Heart left ventricle (tissue), 16 donors: ENCODE measurements at regions not wholly inside any gene's neighbourhood (a gene's known extent, or its start where the extent isn't known, plus 50 kb on each side); places are given as distances from the start of the nearest gene placed in this dataset.

ENCODE experiments used
- ATAC-seq, 4 donors: fragments of 200-7000 bp; cut with Tn5 transposase; one replicate each; pipeline ENCODE4 v1.9.1; 2020 to 2022; ENCODE audit warnings: moderate library complexity in 4 of 4, mild to moderate bottlenecking in 3 of 4, moderate number of reproducible peaks in 1 of 4
- DNase-seq, 5 donors: peaks; one replicate each; pipeline ENCODE4 v3.0.0-alpha.2; 2020
- H3K27ac ChIP-seq, 12 donors: fragments of 200-600 bp; sonication (generic) in 4 of 12; one replicate each; pipeline versions ENCODE4 v1.5.0 to v1.8.0; 2016 to 2022; ENCODE audit warnings: mild to moderate bottlenecking in 2 of 12
- H3K27me3 ChIP-seq, 9 donors: fragments of 200-600 bp; sonication (generic) in 2 of 9; one replicate each; pipeline versions ENCODE4 v1.5.1 to v1.8.0; 2016 to 2022; ENCODE audit warnings: mild to moderate bottlenecking in 3 of 9
- H3K36me3 ChIP-seq, 9 donors: fragments of 200-600 bp; sonication (generic) in 2 of 9; one replicate each; pipeline versions ENCODE4 v1.5.0 to v1.8.0; 2018 to 2022; ENCODE audit warnings: mild to moderate bottlenecking in 2 of 9
- H3K4me1 ChIP-seq, 12 donors: fragments of 200-600 bp; sonication (generic) in 4 of 12; one replicate each; pipeline versions ENCODE4 v1.5.0 to v1.8.0; 2016 to 2022; ENCODE audit warnings: mild to moderate bottlenecking in 3 of 12
- H3K4me3 ChIP-seq, 12 donors: fragments of 200-600 bp; sonication (generic) in 4 of 12; one replicate each; pipeline versions ENCODE4 v1.5.0 to v1.8.0; 2017 to 2022; ENCODE audit warnings: mild to moderate bottlenecking in 9 of 12, moderate library complexity in 4 of 12
- H3K9me3 ChIP-seq, 12 donors: fragments of 200-600 bp; sonication (generic) in 4 of 12; one replicate each; pipeline versions ENCODE4 v1.5.0 to v1.8.0; 2016 to 2022; ENCODE audit warnings: mild to moderate bottlenecking in 1 of 12
- POLR2A ChIP-seq, 2 donors: fragments of 450-650 bp; IDR thresholded peaks; one replicate each; pipeline ENCODE4 v1.6.1; 2017; ENCODE audit warnings: antibody characterized with exemption in 2 of 2, mild to moderate bottlenecking in 2 of 2, moderate library complexity in 2 of 2
- WGBS, 4 donors: extraction: QIAGEN DNeasy Blood & Tissue Kit in 2 of 4; methylation state at CpG; one replicate each; pipeline versions ENCODE4 v1.1.5 to v1.1.7; 2013 to 2018; 5-methylcytosine and 5-hydroxymethylcytosine counted together
- intact Hi-C, 10 donors: fragments of 100-400 bp; cut with DNase I; formaldehyde crosslinking; loops; one replicate each; pipeline versions ENCODE4 v1.11.1 to v1.14.2; 2022
- TF ChIP-seq, protein P1 (sequence below), 12 donors: fragments of 200-600 bp; sonication (generic) in 4 of 12; IDR thresholded peaks; one replicate each; pipeline versions ENCODE4 v1.5.0 to v1.8.0; 2018 to 2022; ENCODE audit warnings: antibody characterized with exemption in 12 of 12, mild to moderate bottlenecking in 5 of 12
- donor health status: ischemic (EF 13 %, LVEDD 7.1; RV severe dilation, severe dysfunction).
- donor health status: healthy with polysubstance abuse.
- donor health status: DM: no; HTN: yes; CAD: no.
- donor health status: DM: no; HTN: no; CAD: no.
- donor health status: ischemic (EF 25% LVEDD 6.9; RV normal size, moderate dysfunction).
- donor health status: ischemic (EF 25% LVEDD 5.7; RV mildly dilated, moderate dysfunction).
- donor health status: healthy.
- donor health status: DM: yes; HTN: yes; CAD: no.
- donor health status: ischemic (EF 35%, LVEDD 5.7; RV mildly dilated, moderate dysfunction).
- donor health status: nonischemic (EF 11% LVEDD 7.7; RV severe dilation, severe dysfunction).
- donor health status: DM: yes; HTN: yes; CAD: no.
- donor health status: PGD.
- donor health status: ischemic (EF 29% LVEDD 5.4; RV normal size, mild dysfunction).
- donor health status: nonischemic (EF 23%, LVEDD 6.1; RV moderate dilation, normal function).

DNA sequence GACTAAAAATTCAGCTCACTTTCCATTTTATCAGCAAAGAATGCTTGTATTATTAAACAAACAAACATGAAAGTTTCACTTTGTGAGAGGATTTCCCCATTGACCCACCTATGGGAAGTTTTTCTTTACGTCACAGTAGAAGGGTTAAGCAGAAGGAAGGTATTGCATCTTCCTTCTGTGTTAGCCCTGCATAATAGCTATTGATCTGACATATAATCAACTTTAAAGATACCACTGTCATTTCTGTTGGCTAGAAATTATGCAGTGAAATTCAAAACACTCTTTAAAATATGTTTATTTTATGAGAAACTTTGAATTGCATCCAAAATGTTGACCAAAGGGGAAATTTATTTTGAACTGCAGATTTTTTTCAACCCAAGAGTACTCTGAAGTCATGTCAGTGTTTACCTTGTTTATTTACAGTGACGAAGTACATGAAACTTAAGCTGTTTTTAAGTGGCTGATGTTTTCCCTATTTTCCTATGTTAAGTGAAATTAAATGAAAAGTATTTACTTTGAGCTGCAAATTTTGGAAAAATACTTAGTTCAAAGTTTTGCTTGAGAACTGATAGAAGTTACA lies 566.4 kb downstream of the ZEB2 start:
- Histone ChIP-seq H3K27ac (no peak overlapping the region), H3K27me3 (no peaks in the 10 kb centered on the region), H3K4me1 (peaks cover 0 to 33% (median 5%) of the 10 kb centered on the region in 12 donors), H3K9me3 (peaks cover 0 to 10% (median 0%) of the 10 kb centered on the region in 12 donors), H3K4me3 (peak overlapping the region in 1 of 12 donors; percentile 20), H3K36me3 (no peaks in the 10 kb centered on the region)
- intact Hi-C loops: no loop called here
- TF ChIP-seq, protein P1, sequence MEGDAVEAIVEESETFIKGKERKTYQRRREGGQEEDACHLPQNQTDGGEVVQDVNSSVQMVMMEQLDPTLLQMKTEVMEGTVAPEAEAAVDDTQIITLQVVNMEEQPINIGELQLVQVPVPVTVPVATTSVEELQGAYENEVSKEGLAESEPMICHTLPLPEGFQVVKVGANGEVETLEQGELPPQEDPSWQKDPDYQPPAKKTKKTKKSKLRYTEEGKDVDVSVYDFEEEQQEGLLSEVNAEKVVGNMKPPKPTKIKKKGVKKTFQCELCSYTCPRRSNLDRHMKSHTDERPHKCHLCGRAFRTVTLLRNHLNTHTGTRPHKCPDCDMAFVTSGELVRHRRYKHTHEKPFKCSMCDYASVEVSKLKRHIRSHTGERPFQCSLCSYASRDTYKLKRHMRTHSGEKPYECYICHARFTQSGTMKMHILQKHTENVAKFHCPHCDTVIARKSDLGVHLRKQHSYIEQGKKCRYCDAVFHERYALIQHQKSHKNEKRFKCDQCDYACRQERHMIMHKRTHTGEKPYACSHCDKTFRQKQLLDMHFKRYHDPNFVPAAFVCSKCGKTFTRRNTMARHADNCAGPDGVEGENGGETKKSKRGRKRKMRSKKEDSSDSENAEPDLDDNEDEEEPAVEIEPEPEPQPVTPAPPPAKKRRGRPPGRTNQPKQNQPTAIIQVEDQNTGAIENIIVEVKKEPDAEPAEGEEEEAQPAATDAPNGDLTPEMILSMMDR (IDR thresholded peaks at IDR 0.05): no peak
- TF ChIP-seq POLR2A (IDR thresholded peaks at IDR 0.05): no peak
- WGBS, 4 donors: 72 to 78% (median 74%) methylated on average over 2 of the region's 2 CpGs
- ATAC-seq (no peak), DNase-seq (no peak)

DNA sequence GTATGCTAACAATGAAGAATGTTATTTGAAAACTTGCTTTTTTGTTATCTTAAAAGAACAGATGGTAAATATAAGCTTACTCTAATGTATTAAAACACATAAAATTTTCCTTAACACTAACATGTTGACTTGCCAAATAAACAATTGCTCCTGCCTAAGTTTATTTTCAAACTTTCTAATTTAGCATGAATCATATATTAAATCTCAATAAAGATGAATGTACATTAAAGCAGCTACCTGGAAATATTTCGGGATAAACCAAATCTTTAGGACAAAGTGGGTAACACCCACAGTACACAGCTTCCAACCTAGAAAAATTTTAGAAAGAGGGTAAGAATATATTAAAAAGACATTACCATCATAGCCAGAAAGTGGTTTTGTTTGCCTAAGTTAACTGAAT lies 567.4 kb downstream of the ZEB2 start:
- intact Hi-C loops: no loop called here
- 83 to 93% (median 92%) methylated on average over 1 of the region's 1 CpG for WGBS, 4 donors

DNA sequence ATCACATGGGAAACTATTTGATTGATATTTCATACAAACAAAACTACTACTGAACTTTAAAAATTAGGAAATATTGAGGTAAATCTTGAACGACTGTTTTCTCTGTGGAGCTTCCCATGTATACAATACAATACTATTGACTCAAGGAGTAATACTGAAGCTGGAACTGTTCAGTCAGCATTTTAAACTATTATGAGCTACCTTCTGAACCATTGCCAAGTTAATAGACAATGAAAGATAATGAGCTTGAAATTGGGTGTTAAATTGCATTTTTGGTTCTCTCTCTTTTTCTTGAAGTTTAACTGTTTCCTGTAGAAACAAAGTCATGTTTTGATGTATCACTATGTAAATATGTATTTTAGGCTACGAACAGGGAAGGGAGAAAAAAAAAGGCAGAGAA lies 569.2 kb downstream of the ZEB2 start:
- Histone ChIP-seq H3K36me3 (peaks cover 0 to 13% (median 4%) of the 10 kb centered on the region in 9 donors), H3K4me3 (no peak overlapping the region), H3K27ac (no peak overlapping the region), H3K27me3 (no peaks in the 10 kb centered on the region), H3K4me1 (peaks cover 0 to 32% (median 5%) of the 10 kb centered on the region in 12 donors), H3K9me3 (no peaks in the 10 kb centered on the region)
- DNase-seq (no peak), ATAC-seq (no peak)
- TF ChIP-seq, protein P1 (IDR thresholded peaks at IDR 0.05): no peak
- TF ChIP-seq POLR2A (IDR thresholded peaks at IDR 0.05): no peak
- intact Hi-C loops: no loop called here
- 72 to 80% (median 78%) methylated on average over 2 of the region's 2 CpGs for WGBS, 4 donors

More for the DNA sequence above, 567.4 kb downstream of the ZEB2 start:
- Histone ChIP-seq H3K27ac (no peak overlapping the region), H3K36me3 (no peaks in the 10 kb centered on the region), H3K27me3 (no peaks in the 10 kb centered on the region), H3K4me1 (peaks cover 0 to 33% (median 5%) of the 10 kb centered on the region in 12 donors), H3K9me3 (no peaks in the 10 kb centered on the region), H3K4me3 (no peak overlapping the region)
- DNase-seq (no peak), ATAC-seq (no peak)
- no peak for TF ChIP-seq POLR2A (IDR thresholded peaks at IDR 0.05)
- TF ChIP-seq, protein P1 (IDR thresholded peaks at IDR 0.05): no peak

DNA sequence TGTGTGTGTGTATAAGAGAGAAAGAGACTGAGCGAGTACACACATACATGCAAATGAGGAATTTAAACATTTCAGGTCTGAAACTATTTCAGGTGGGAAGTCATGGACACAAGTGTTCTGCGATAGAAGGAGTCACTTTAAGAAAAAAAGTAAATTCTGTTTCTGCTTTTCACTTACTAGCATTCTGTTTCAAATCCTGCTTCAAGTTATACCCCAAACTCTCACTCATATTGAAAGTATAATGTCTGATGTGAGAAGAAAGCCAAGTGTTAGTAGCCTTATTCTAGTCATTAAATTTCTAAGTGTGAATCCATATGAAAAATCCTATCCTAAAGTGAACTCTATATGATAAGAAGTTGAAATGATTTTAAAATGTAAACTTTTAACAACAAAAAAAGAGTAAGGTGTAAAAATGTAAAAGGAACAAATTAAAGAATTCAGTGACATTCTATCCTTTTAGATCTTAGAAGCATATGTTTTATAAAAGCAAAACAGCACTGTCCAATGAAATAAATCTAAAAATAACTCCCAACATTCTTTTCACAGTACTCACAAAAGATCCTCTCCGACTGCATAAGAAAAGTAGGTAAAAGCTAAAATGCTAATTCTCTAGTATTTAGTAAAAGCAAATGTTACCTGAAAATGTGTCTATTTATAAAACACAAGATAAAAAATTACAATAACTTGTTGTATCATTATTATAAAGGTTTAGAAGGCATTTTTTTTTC lies 570.6 kb downstream of the ZEB2 start:
- 78 to 81% (median 79%) methylated on average over 3 of the region's 3 CpGs for WGBS, 4 donors
- ATAC-seq: no peak

More for the DNA sequence above, 570.6 kb downstream of the ZEB2 start:
- Histone ChIP-seq H3K4me3 (no peak overlapping the region), H3K9me3 (no peaks in the 10 kb centered on the region), H3K27me3 (no peaks in the 10 kb centered on the region), H3K4me1 (peaks cover 0 to 20% (median 0%) of the 10 kb centered on the region in 12 donors), H3K36me3 (peaks cover 0 to 14% (median 9%) of the 10 kb centered on the region in 9 donors), H3K27ac (no peak overlapping the region)
- intact Hi-C loops: no loop called here
- TF ChIP-seq POLR2A (IDR thresholded peaks at IDR 0.05): no peak
- TF ChIP-seq, protein P1 (IDR thresholded peaks at IDR 0.05): no peak
- no peak for DNase-seq
